Ovary (tissue), 7 donors: ENCODE measurements at regions not wholly inside any gene's neighbourhood (a gene's known extent, or its start where the extent isn't known, plus 50 kb on each side); places are given as distances from the start of the nearest gene placed in this dataset.
"Not testable (repeated sequence)": the region's sequence is repeated elsewhere in the genome, so short reads cannot be mapped to it uniquely, and the experiment has no call there.

ENCODE experiments used
- DNase-seq, 5 donors: peaks; one replicate each; pipeline ENCODE4 v3.0.0-alpha.2; 2019 to 2020
- H3K27ac ChIP-seq, 2 donors: fragments of 200-600 bp; one replicate each; pipeline versions ENCODE4 v1.5.1 to v1.8.0; 2019 to 2022
- H3K27me3 ChIP-seq: fragments of 200-600 bp; one replicate; pipeline ENCODE4 v1.8.0; 2022
- H3K36me3 ChIP-seq: fragments of 200-600 bp; sonication (generic); one replicate; pipeline ENCODE4 v1.5.1; 2019
- H3K4me1 ChIP-seq: one replicate; pipeline ENCODE4 v1.8.1; 2013; ENCODE audit warnings: mild to moderate bottlenecking, moderate library complexity; ENCODE audit not compliant: insufficient read depth
- H3K4me3 ChIP-seq: fragments of 200-600 bp; sonication (generic); one replicate; pipeline ENCODE4 v1.5.1; 2017
- H3K9me3 ChIP-seq, 2 donors: fragments of 200-600 bp in 1 of 2; sonication (generic) in 1 of 2; one replicate each; pipeline versions ENCODE4 v1.5.1 to v1.8.1; 2013 to 2019; ENCODE audit warnings: mild to moderate bottlenecking in 1 of 2, moderate library complexity in 1 of 2
- CTCF ChIP-seq, 3 donors: fragments of 450-650 bp in 2 of 3; fragments of 200-600 bp in 1 of 3; IDR thresholded peaks; one replicate each; pipeline versions ENCODE4 v1.5.1 to v1.8.0; 2016 to 2022; ENCODE audit warnings: antibody characterized with exemption in 3 of 3, mild to moderate bottlenecking in 1 of 3
- EP300 ChIP-seq: sonication (generic); formaldehyde crosslinking; IDR thresholded peaks from one replicate; pipeline ENCODE4 v1.6.1; 2017; ENCODE audit warnings: antibody characterized with exemption
- POLR2A ChIP-seq: fragments of 450-650 bp; IDR thresholded peaks from one replicate; pipeline ENCODE4 v1.6.1; 2017; ENCODE audit warnings: antibody characterized with exemption, mild to moderate bottlenecking, moderate library complexity
- WGBS, 3 donors: extraction: QIAGEN DNeasy Blood & Tissue Kit in 1 of 3; methylation state at CpG; one replicate each; pipeline versions ENCODE4 v1.1.5 to v1.1.7; 2013 to 2017; 5-methylcytosine and 5-hydroxymethylcytosine counted together
- intact Hi-C, 4 donors: fragments of 100-400 bp; cut with DNase I; formaldehyde crosslinking; loops; one replicate each; pipeline versions ENCODE4 v1.11.0 to v1.15.1; 2022 to 2023
- donor health status: DM: no; HTN: no; CAD: no; lungs with moderate emphysema.
- donor health status: DM: no; HTN: no; CAD: no.
- donor health status: Bipolar disorder and iron deficiency.
- donor health status: DM: no; HTN: no; CAD: no.
- donor health status: DM: yes; HTN: yes; CAD: no.

- intact Hi-C loops = no loop called here
- Histone ChIP-seq H3K4me3 (no peak overlapping the region), H3K4me1 (no peaks in the 10 kb centered on the region), H3K27me3 (no peaks in the 10 kb centered on the region), H3K36me3 (no peaks in the 10 kb centered on the region), H3K27ac (no peak overlapping the region), H3K9me3 (no peaks in the 10 kb centered on the region)
- no peak for TF ChIP-seq EP300
- no peak for DNase-seq
- WGBS, 3 donors = 86 to 90% (median 89%) methylated on average over 3 of the region's 3 CpGs
Observed at GRCh38 chr5:82540301-82540700, 262.1 kb upstream of the RPS23 start.

- intact Hi-C loops = no loop called here
- Histone ChIP-seq H3K4me1 (no peaks in the 10 kb centered on the region), H3K9me3 (no peaks in the 10 kb centered on the region), H3K27ac (no peak overlapping the region), H3K4me3 (no peak overlapping the region), H3K36me3 (no peaks in the 10 kb centered on the region), H3K27me3 (no peaks in the 10 kb centered on the region)
- no peak for DNase-seq
- TF ChIP-seq POLR2A (no peak), EP300 (no peak), CTCF (IDR thresholded peaks at IDR 0.05) (no peak)
- 28 to 36% (median 32%) methylated on average over 5 of the region's 5 CpGs for WGBS, 3 donors
Observed at GRCh38 chr5:82538339-82539034, 260.3 kb upstream of the RPS23 start.

- H3K27me3 ChIP-seq = no peaks in the 10 kb centered on the region
- TF ChIP-seq CTCF (IDR thresholded peaks at IDR 0.05) (no peak), EP300 (no peak), POLR2A (no peak)
- intact Hi-C loops = no loop called here
- H3K4me1 ChIP-seq = no peaks in the 10 kb centered on the region
- no peaks in the 10 kb centered on the region for H3K9me3 ChIP-seq
- WGBS, 3 donors = 63 to 84% (median 73%) methylated on average over 10 of the region's 10 CpGs
- no peaks in the 10 kb centered on the region for H3K36me3 ChIP-seq
- H3K4me3 ChIP-seq = no peak overlapping the region
- H3K27ac ChIP-seq = no peak overlapping the region
- DNase-seq = no peak
Observed at GRCh38 chr5:82537687-82538306, 259.6 kb upstream of the RPS23 start.

- Histone ChIP-seq H3K9me3 (no peaks in the 10 kb centered on the region), H3K27ac (no peak overlapping the region), H3K27me3 (no peaks in the 10 kb centered on the region), H3K4me3 (no peak overlapping the region), H3K4me1 (no peaks in the 10 kb centered on the region), H3K36me3 (no peaks in the 10 kb centered on the region)
- 82 to 100% (median 91%) methylated on average over 1 of the region's 1 CpG for WGBS, 3 donors
- no peak for DNase-seq
- TF ChIP-seq CTCF (IDR thresholded peaks at IDR 0.05) = no peak
- no peak for TF ChIP-seq POLR2A
- TF ChIP-seq EP300 = no peak
- intact Hi-C loops = no loop called here
Observed at GRCh38 chr5:82534986-82535385, 256.8 kb upstream of the RPS23 start.

- H3K36me3 ChIP-seq, DNase-seq, H3K4me3 ChIP-seq, intact Hi-C loops, H3K27ac ChIP-seq, H3K27me3 ChIP-seq, H3K4me1 ChIP-seq, H3K9me3 ChIP-seq: not testable (repeated sequence)
- WGBS, 3 donors = 82 to 89% (median 87%) methylated on average over 2 of the region's 2 CpGs
Observed at GRCh38 chr5:82532075-82532474, 253.9 kb upstream of the RPS23 start.
